Stimulated activated CD8-positive, alpha-beta memory T cell treated with anti-CD3 and anti-CD28 coated beads, Interleukin-15, amount 100 ng/mL, for 24 hours (primary cell): ENCODE measurements at regions not wholly inside any gene's neighbourhood (a gene's known extent, or its start where the extent isn't known, plus 50 kb on each side); places are given as distances from the start of the nearest gene placed in this dataset.
"Not testable (repeated sequence)": the region's sequence is repeated elsewhere in the genome, so short reads cannot be mapped to it uniquely, and the experiment has no call there.

Experiments used
- DNase-seq: peaks from one replicate; pipeline ENCODE4 v3.0.0-alpha.2; 2020; ENCODE audit warnings: low read depth

GRCh38 chr5:17828681-17829080 lies 194.4 kb downstream of the TAF11L14 start:
- DNase-seq: no peak

- DNase-seq: no peak
Measured at GRCh38 chr5:17829456-17829855, 195.2 kb downstream of the TAF11L14 start.

DNA sequence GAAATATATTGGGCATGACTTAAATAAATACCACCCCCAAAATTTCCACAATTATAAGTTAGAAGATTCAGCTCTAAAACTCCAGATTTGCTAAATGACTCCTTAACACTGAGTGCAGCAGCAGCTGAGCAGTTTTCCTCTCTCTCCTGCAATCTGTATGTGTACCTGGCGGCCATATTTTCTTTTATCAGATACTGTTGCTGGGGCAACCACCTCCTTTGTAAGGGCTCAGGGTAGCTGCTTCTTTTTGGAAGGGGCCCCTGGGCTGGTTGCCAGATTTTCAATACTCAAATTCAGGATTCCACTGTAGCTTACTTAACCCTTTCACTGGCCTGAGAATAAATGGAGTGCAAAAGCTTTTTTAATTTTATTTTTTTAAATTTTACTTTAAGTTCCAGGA lies 197.0 kb downstream of the TAF11L14 start:
- DNase-seq: no peak

DNA sequence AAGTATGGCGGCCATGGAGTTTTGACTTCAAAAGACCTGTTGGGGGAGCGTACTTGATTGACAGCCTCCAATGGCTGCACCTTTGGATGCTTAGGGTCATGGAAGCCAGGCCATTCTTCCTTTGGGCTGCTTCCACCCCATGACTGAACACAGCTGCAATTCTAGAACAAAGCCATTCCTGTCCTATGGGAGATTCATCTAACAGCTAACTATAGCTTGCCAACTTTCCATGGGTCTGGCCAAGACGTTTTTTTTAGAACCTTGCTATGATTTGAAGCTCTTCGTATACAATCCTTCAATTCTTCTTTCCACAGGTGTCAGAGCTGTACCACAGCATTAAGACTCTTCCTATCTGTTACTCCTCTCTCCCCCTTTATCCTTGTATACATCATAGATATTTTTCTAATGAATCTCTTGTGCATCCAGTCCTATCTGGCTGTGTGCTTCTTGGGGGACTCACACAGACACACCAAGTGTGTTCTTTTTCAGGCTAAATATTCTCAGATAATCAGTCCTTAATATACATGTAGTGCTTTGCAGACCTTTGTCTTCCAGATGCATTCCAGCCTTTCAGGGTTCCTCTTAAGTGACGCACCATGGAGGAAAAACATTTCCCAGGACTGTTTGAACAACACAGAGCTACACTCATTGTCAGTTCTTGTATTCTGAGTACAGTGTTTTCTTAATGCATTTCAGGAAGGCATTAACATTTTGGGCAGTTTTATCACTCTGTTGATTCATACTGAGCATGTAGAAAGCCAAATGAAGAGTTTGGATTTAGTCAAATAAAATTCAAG lies 198.9 kb downstream of the TAF11L14 start:
- no peak for DNase-seq

- no peak for DNase-seq
Measured at GRCh38 chr5:17837757-17838156, 203.5 kb downstream of the TAF11L14 start.

DNA sequence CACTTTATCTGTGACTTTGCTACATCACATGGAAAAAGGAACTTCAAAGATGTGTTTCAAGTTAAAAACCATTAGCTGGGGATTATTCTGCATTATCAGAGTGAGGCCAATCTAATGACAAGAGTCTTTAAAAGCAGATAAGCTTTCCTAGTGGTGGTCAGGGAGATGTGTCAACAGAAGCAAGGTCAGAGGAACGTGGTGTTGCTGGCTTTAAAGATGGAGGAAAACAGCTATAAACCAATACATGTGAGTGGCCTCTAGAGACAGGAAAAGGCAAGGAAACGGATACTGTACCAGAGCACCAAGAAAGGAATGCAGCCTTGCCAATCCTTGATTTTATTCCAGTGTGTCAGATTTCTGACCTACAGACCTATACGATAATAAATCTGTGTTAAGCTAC lies 204.2 kb downstream of the TAF11L14 start:
- no peak for DNase-seq

DNA sequence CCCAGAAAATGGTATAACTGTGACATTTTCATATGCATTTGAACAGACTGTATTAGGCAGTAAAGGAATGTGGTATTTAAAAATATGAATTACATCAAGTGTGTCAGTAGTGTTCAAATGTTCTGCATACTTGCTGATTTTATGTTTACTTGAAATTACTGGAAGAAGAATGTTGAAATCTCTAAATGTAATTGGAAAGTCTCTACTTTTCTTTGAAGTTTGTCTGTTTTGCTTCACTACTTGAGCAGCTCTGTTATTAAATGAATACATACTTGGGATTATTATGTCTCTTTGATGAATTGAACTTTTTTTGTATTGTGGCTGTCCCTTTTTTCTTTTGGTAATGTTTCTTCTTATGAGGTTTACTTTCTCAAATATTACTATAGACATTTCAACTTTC lies 205.6 kb downstream of the TAF11L14 start:
- no peak for DNase-seq

GRCh38 chr5:17846496-17846895 lies 212.2 kb downstream of the TAF11L14 start:
- no peak for DNase-seq

GRCh38 chr5:17847286-17847685 lies 213.0 kb downstream of the TAF11L14 start:
- no peak for DNase-seq

DNA sequence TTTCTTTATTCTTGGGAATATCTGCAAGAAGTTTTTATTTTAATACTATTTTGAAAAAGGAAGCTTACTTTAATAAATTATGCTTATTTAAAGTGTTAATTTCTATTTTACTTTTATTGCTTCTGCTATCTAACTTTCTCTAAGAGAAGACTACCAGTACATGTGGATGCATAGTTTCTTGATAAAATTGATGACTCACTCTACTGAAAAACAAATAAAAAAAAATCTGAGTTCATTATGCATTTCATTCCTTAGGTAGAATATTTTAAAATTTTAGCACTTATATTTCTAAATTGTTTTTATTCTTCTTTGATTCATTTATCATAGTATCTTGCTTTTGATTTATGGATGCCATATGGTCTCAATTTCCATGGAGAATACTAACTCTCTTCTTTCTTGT lies 217.9 kb downstream of the TAF11L14 start:
- no peak for DNase-seq

- no peak for DNase-seq
Measured at GRCh38 chr5:17852740-17853139, 218.5 kb downstream of the TAF11L14 start.

DNA sequence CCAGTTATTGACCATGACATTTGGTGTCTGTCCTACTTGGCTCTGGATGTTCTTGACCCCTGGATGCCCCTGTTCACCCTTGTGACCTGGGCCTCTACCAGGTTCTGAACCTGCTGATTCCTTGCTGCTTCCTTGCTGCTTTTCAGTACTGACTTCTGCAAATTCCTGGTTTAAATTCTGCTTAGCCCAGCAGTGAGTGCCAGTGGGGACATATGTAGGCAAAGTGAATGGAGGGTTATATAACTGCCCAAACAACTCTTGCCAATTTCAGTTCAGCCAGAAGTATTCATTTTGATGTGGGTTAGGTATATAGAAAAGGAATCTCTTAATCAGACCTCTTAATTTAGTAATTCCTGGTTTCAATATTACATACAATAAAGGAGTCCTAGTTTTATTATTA lies 220.6 kb downstream of the TAF11L14 start:
- DNase-seq: no peak

DNA sequence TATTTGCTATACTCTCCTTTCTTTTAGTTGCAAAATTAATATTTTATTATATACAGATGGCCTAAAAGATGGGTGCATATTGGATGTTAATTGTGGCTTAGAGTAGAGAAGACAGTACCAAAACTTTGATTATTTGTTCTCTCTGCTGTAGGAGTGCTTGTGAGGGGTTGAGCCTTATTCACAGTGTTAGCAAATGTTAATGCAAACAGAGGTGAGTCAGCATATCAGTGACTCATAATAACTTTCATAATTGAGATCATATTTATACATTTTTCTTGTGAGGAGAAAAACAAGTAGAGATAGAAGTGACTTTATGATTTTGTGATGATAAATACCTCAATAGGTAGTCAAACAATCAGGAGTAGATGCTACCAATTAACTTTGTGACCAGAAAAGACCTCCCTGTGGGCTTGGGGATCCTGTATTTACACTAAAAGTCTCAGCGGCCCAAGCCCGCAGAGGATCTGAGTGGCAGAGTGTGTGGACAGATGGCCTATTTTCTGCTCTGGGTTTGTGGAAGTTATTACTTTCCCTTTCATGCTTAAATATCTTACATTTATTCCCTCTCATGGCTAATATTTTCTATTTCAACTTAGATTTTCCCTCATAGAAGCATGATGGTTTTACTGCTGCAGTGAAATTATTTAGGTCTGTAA lies 226.5 kb downstream of the TAF11L14 start:
- no peak for DNase-seq

GRCh38 chr5:17864903-17865302 lies 230.6 kb downstream of the TAF11L14 start:
- not testable (repeated sequence) for DNase-seq

DNA sequence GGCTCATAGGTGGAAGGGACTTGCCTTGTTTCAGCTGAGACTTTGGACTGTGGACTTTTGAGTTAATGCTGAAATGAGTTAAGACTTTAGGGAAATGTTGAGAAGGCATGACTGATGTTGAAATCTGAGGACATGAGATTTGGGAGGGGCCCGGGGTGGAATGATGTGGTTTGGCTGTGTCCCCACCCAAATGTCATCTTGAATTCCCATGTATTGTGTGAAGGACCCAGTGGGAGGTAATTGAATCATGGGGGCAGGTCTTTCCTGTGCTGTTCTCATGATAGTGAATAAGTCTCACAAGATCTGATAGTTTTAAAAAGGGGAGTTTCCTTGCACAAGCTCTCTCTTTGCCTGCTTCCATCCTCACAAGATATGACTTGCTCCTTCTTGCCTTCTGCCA lies 231.7 kb downstream of the TAF11L14 start:
- not testable (repeated sequence) for DNase-seq

DNA sequence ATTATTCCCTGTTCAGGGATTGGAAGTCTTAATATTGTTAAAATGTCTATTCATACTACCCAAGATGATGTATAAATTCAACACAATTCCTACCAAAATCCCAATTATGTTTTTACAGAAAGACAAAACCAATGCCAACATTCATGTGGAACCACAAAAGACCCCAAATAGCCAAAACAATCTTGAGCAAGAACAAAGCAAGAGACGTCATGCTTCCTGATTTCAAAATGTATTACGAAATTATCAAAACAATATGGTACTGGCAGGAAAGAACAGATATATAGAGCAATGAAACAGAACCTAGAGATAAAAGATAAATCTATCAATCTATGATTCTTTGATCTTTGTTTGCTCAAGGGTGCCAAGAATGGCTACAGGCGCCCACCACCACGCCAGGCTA lies 237.9 kb downstream of the TAF11L14 start:
- no peak for DNase-seq

GRCh38 chr5:17878541-17878940 lies 244.3 kb downstream of the TAF11L14 start:
- DNase-seq: no peak

- DNase-seq: no peak
Measured at GRCh38 chr5:17879276-17879675, 245.0 kb downstream of the TAF11L14 start.

- DNase-seq: no peak
Measured at GRCh38 chr5:17880869-17881268, 246.6 kb downstream of the TAF11L14 start.

GRCh38 chr5:17882760-17883488 lies 248.7 kb downstream of the TAF11L14 start:
- no peak for DNase-seq

DNA sequence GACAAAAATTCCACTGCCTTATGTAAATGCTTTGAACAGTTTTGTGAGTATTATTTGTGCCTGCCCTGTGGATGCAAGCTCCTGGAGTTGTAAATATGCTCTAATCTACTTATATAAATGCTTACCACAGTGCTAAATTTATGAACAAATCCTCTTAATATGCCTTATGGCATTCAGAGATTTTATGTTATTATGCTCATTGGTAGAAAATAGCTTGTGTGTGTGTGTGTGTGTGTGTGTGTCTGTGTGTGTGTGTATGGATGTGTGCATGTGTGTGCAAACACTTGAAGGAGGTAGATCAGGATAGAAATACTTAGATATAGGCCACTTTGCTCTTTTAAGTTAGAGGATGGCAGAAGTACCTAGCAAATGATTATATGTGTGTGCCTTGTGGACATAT lies 253.9 kb downstream of the TAF11L14 start:
- no peak for DNase-seq

GRCh38 chr5:17890501-17890900 lies 256.2 kb downstream of the TAF11L14 start:
- no peak for DNase-seq

GRCh38 chr5:17891881-17892280 lies 257.6 kb downstream of the TAF11L14 start:
- DNase-seq: no peak
